GM18867 (cell line): ENCODE measurements at regions not wholly inside any gene's neighbourhood (a gene's known extent, or its start where the extent isn't known, plus 50 kb on each side); places are given as distances from the start of the nearest gene placed in this dataset.

Experiments used
- ATAC-seq: cut with Tn5 transposase; IDR thresholded peaks from one replicate; pipeline ENCODE4 v1.9.1; 2021; ENCODE audit warnings: mild to moderate bottlenecking, moderate library complexity; ENCODE audit not compliant: unreplicated experiment

- no peak for ATAC-seq
Observed at GRCh38 chr14:87816416-87816815, 176.6 kb downstream of the GALC start.

DNA sequence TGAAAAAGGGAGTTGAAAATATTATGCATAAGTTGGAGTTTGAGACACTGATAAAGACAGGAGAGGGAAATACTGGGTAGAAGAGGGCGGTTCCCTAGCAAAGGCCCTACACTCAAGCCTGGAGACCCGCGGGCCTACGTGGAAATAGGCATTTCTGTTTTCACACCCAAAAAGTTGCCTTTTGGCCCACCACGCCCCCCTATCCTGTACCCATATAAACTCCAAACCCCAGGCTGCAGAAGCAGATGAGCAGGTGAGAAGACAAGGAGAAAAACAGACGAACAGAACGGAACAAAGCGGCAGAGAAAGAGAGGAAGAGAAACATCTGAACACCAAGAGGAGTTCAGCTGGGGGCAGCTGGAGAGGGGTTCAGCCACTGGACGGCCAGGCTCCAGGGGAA is 177.9 kb downstream of the GALC start:
- no peak for ATAC-seq

DNA sequence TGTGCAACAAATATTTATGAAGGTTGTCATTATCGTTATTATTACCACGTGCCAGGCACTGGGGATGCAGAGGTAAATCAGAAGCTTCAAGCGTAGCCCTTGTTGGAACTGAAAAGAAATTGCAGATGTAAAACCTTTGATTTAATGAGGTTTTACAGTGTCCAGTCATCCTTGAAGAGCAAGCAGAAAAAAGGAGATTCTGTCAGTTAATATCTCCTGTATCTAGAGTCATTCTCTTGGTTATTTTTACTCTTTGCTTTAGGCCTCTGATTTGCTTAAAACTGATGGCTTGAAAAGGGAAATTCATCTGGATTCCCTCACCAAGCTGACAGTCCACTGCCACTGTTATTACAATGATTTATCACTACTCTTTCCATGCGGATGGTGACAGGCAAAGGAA is 179.3 kb downstream of the GALC start:
- ATAC-seq = no peak

DNA sequence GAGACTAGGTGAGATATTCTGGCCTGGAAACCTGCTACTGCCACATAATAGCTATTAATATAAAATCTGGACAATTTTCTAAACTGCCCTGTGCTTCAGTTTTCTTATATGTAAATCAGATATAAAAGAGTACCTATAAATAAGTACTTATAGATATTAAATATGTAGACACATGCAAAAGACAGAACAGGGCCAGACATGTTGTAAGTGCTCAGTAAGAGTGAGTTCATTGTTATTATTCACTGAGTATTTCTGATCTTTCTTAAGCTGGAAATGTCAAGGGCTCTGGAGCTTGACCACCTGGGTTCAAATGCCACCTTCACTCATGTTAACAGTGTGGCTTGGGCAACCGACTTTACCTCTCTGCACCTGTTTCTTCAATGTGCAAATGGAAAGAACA is 179.8 kb downstream of the GALC start:
- ATAC-seq = no peak

- no peak for ATAC-seq
Observed at GRCh38 chr14:87811246-87811645, 181.7 kb downstream of the GALC start.

GRCh38 chr14:87810711-87811110 is 182.3 kb downstream of the GALC start:
- ATAC-seq = no peak

DNA sequence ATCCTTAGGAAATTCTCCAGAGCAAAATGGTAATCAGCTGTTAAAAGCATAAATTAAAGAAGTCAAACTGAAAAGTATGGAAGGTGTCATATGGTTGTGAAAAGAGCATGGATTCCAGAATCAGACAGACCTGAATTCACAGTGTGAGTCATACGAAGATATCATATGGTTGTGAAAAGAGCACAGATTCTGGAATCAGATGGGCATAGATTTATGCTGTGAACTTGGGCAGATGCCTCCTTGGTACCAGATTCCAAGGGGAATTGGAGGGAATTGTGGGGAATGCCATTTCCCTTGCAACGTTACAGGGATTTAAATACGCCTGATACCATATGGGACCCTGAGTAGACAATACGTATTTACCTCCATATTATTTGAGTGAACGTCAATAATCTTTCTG is 183.7 kb downstream of the GALC start:
- no peak for ATAC-seq

DNA sequence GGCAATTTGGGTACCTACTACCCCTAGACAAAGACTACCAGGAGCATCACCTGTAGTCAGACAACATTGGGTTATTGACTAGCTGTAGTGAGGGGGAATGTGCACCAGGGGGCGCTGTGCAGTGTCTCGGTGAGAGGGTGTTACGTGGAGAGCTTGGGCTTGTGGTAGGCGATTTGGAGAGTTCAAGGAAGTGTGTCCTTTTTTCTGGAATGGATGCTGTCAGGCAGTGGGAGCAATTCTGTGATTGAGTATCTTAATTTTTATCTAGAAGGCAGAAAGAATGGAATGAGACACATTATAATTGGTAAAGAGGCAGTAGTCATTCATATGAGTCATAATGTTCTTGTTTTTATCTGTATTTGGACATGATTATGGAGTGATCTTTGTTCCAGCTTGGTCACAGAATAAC is 187.7 kb downstream of the GALC start:
- peak; percentile 77 for ATAC-seq

- ATAC-seq = no peak
Observed at GRCh38 chr14:87800216-87800615, 192.8 kb downstream of the GALC start.

GRCh38 chr14:87799400-87799799 is 193.6 kb downstream of the GALC start:
- no peak for ATAC-seq

GRCh38 chr14:87797001-87797400 is 196.0 kb downstream of the GALC start:
- ATAC-seq = no peak

DNA sequence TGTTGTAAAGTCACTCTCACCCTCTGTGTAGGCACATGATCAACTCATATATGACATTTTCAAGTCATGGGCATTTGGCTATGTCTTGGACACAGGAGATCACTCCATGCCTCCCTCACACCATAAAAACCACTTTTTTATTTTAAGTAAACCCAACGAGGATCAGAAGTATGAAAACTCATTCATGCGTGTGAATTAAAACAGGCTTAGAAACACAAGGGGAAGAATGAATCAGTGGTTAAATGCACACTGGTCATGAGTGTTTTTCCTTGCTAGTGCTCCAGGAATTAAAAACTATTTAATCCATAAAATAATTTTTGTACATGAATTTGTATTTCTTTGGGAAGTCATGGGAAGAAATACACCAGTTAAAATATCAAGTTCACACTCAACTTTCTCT is 198.4 kb downstream of the GALC start:
- ATAC-seq = no peak

DNA sequence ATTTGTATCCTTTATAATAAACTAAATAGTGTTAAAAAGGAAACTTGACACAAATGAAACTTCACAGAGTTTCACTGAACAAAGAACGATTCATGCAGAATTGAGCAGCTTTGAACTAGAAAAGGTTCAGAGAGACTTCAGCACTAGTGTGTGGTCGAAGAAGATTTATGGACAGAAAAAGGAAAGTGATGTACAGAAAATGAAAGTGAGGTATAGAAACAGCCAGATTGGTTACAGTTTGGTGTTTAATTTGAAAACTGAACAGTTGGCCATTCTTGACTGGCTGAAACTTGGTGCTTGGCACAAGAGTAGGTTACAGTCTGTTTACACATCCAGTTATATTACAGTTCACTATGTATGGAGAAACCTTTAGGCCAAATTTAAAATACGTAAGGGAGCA is 207.1 kb downstream of the GALC start:
- ATAC-seq = no peak

GRCh38 chr14:87784386-87784785 is 208.6 kb downstream of the GALC start:
- no peak for ATAC-seq

- no peak for ATAC-seq
Observed at GRCh38 chr14:87783071-87783470, 209.9 kb downstream of the GALC start.

DNA sequence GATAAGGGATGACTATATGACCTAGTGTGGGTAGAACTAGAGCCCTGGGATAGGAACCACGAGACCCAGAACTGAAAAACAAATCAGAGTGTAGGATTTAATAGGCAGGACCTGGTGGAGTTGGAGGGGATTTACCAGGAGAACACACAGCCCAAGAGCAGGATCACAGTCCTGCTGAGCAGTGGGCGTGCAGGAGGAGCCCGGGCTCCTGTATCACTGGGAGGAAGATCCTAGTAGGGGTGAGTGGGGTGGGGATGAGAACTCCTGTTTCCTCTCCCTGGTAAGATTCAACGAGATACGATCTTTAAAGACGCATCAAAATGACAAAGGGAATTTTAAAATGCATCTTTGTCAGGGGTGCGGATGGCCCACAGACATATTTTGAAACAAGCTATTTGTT is 220.1 kb downstream of the GALC start:
- ATAC-seq = no peak

DNA sequence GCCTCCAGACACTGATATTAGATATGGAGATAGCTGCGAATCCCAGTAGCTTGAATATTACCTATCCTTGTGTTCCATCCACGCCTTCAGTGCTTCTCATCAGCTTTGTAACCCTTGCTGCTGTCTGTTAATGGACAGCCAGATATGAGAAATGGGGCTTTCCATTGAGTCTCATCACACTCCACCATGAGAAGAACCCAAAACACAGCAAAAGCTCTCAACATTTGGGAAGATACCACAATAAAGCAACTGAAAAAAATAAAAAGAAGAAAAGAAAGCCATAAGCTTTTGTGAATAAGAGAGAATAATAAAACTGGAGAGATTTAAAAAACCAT is 225.4 kb downstream of the GALC start:
- ATAC-seq = peak; percentile 71

GRCh38 chr14:87758876-87759275 is 234.1 kb downstream of the GALC start:
- no peak for ATAC-seq

DNA sequence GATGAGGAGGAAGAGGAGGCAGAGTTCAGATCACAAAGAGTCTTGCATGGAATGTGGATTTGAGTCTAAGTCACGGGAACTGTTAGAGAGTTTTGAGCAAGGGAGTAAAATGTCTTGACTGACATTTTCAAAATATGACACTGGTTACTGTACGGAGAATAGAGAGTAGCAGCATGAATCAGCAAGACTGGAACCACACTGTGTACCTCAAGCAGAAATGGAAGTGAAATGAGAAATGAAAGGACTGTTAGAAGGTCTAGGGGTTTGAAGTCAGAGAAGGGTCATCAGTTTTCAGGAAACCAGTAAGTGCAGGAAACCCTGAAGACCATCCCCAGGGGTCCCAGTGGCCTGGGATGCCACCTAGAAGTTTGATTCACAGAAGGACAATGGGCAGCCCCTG is 236.3 kb downstream of the GALC start:
- ATAC-seq = no peak

DNA sequence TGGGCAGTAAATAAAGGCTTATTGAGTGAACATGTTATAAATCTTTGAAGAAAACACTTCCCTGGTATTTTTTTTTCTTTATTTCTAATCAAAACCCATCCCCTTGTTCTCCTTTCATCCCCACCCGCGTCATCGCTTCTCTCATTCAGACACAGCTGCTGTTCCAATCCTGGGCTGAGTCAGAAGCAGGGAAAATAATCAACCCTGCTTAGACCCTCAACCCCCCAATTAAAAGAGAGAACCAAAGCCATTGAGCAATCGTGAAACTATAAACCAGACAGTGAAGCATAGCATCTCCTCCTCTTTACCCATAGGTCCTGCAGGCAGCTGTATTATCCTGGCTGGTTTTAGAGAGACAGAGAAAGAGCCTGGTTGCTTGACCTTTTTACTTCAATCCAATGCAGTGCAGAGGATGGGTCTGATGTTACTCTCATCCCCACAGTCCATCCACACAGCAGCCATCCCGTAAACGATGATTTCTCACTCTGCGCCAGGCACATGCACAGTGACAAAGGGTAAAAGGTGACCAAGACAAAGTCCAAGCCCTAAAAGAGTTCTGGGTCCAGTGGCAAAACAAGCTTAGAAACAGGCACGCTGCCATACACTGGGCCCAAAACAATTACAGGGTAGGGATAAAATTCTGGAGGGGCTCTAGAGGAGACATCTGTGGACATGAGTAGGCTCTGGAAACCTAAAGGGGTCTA is 238.3 kb downstream of the GALC start:
- ATAC-seq = no peak

DNA sequence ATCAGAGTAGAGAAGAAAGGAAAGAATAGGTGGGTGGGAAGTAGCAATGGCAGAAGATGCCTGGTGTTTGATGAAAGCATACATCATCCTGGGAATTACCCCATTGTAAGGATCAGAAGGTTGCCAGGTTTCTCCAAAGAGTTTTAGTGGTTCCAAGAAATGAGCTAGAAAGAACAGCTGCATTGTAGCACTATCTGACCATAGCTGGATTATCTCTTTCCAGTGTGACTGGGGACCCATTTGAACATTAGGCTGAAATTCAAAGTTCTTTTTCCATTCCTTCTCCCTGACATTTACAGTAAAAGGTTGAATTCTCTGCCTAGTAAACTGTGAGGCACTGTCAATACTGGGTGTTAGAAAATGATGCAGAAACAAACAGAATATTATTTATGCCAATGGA is 244.4 kb downstream of the GALC start:
- ATAC-seq = no peak

DNA sequence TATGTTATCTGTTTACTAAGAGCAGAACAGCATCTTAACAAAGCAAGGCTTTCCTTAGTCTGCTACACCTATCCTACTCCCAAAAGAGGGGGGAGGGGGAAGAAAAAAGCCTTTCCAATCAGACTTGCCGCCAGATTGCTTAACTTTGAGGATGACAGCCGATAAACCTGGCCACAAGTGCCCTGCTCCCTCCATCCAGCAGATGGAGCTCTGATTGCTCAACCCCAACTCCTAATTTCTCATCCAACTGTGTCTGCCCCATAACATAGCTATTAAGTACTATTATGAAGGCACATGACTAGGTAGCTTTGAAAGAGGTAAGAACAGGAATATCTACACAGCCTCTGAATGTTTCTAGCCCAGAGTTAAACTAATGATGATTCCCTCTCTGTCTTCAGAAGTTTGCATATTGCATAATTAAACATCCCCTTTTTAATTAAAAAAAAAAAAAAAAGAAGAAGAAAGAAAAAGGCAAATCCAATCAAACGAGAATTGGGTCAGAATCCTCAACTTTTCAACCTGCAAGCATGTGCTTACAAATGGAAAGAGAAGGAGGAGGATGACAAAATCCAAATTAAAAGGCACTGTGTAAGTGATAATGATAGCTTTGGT is 247.4 kb downstream of the GALC start:
- ATAC-seq = peak; percentile 70
